Progenitor cell of endocrine pancreas (in vitro differentiated cells): ENCODE measurements at regions not wholly inside any gene's neighbourhood (a gene's known extent, or its start where the extent isn't known, plus 50 kb on each side); places are given as distances from the start of the nearest gene placed in this dataset.

Source experiments
- DNase-seq: peaks from one replicate; pipeline ENCODE4 v3.0.0; 2021; ENCODE audit warnings: low spot score; ENCODE audit not compliant: unreplicated experiment
- H3K27ac Mint-ChIP-seq: 2 replicates; pipeline ENCODE4 v1.8.0; 2021; ENCODE audit warnings: mild to moderate bottlenecking, moderate library complexity, mixed read lengths
- H3K27me3 Mint-ChIP-seq: 2 replicates; pipeline ENCODE4 v1.8.0; 2021; ENCODE audit warnings: mixed read lengths
- H3K36me3 Mint-ChIP-seq: 2 replicates; pipeline ENCODE4 v1.8.0; 2022; ENCODE audit warnings: mixed read lengths; ENCODE audit not compliant: insufficient read depth
- H3K4me1 Mint-ChIP-seq: 2 replicates; pipeline ENCODE4 v1.8.0; 2021; ENCODE audit warnings: low read depth, mixed read lengths
- H3K4me3 Mint-ChIP-seq: 2 replicates; pipeline ENCODE4 v1.8.0; 2021; ENCODE audit warnings: low read depth, mild to moderate bottlenecking, moderate library complexity, mixed read lengths
- H3K9me3 Mint-ChIP-seq: 2 replicates; pipeline ENCODE4 v1.8.0; 2021; ENCODE audit warnings: low read depth, mixed read lengths
- CTCF ChIP-seq: fragments of 200-600 bp; sonication (generic); IDR thresholded peaks from one replicate; pipeline ENCODE4 v1.5.0; 2021; ENCODE audit warnings: antibody characterized with exemption, mild to moderate bottlenecking; ENCODE audit not compliant: unreplicated experiment

DNA sequence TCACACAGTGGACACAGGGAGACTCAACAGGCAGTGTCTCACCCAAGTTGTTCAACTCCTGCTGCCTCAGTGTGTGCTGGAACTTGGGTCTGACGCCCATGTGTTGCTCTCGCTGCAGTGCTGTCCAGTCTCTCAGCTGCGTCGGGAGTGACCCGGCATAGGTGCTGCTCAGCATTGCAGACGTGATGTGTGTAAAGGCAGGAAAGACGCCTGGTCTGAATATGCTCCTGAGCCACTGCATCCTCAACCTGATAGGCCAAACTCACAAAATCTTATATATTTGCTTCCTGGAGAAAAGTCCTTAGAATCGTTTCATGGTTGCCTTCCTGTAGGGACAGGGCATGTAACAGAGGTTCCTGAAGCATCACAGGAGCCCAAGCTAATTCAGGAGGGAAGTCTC lies 152.9 kb downstream of the INSIG2 start:
- peaks cover 18% of the 10 kb centered on the region for H3K27me3 Mint-ChIP-seq
- H3K9me3 Mint-ChIP-seq: no peaks in the 10 kb centered on the region
- H3K36me3 Mint-ChIP-seq: no peaks in the 10 kb centered on the region
- H3K4me3 Mint-ChIP-seq: no peak overlapping the region
- no peak for DNase-seq
- no peaks in the 10 kb centered on the region for H3K4me1 Mint-ChIP-seq
- no peak for TF ChIP-seq CTCF
- no peak overlapping the region for H3K27ac Mint-ChIP-seq

DNA sequence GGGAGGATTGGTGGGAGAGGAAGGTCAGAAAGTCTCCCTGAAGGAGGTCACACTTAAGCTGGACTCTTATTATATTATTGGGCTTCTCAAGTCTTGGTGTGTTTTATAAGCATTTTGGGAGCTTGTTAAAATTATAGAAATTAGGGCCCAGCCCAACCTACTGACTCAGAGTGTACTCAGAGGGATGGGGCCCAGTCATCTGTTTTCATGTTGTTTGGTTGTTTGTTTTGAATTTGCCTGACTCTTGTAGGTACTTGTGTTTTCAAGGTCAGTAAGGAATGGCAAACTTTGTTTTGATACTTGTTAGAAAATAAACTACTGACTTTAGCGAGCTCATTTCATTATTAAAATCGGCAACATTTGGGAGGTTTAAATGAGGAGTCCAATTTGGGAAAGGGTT lies 152.0 kb downstream of the INSIG2 start:
- no peak overlapping the region for H3K27ac Mint-ChIP-seq
- TF ChIP-seq CTCF: no peak
- H3K4me1 Mint-ChIP-seq: no peaks in the 10 kb centered on the region
- no peaks in the 10 kb centered on the region for H3K36me3 Mint-ChIP-seq
- peaks cover 20% of the 10 kb centered on the region for H3K27me3 Mint-ChIP-seq
- no peak for DNase-seq
- no peaks in the 10 kb centered on the region for H3K9me3 Mint-ChIP-seq
- H3K4me3 Mint-ChIP-seq: no peak overlapping the region

DNA sequence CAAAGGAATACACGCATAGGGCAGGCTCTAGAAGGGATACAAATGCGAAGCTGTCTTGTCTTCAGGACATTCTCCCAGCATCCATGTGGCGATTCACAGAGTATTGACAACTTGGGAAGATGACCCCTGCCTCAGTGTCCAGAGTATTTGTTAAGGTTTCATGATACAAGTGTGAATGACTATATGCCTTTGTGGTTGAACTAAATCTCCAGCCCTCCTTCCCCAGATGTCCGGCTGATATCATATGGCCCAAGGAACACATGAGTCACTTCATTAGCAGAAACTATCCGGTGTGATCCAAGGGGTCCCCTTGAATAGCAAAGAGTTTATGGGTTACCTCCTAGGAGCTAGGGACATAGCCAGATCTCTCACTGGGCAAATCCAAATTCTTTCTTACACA lies 151.0 kb downstream of the INSIG2 start:
- no peaks in the 10 kb centered on the region for H3K36me3 Mint-ChIP-seq
- no peak overlapping the region for H3K27ac Mint-ChIP-seq
- H3K9me3 Mint-ChIP-seq: no peaks in the 10 kb centered on the region
- H3K27me3 Mint-ChIP-seq: peaks cover 23% of the 10 kb centered on the region
- no peak overlapping the region for H3K4me3 Mint-ChIP-seq
- TF ChIP-seq CTCF: no peak
- no peaks in the 10 kb centered on the region for H3K4me1 Mint-ChIP-seq
- no peak for DNase-seq

DNA sequence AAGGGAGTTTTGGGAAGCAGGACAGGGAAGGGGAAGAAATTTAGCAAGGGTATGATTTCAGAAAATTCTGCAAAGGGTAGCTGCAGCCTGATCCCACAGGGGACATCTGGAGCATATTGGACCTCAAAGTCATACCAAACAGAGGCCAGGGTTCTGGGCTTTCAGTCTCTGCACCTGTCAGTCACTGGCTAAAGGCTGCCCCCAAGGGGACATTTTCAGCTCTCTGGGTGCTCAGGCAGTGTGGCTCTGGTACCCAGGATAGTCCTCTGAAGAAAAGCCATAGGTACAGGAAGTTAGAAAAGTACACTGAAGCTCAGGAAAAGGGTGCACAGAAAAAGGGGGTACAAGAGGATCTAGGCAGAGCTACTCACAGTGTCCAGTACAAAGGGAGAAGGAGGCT lies 149.2 kb downstream of the INSIG2 start:
- Mint-ChIP-seq H3K4me3 (no peak overlapping the region), H3K4me1 (no peaks in the 10 kb centered on the region), H3K27ac (no peak overlapping the region), H3K9me3 (no peaks in the 10 kb centered on the region), H3K27me3 (peaks cover 22% of the 10 kb centered on the region), H3K36me3 (no peaks in the 10 kb centered on the region)
- DNase-seq: no peak
- no peak for TF ChIP-seq CTCF

DNA sequence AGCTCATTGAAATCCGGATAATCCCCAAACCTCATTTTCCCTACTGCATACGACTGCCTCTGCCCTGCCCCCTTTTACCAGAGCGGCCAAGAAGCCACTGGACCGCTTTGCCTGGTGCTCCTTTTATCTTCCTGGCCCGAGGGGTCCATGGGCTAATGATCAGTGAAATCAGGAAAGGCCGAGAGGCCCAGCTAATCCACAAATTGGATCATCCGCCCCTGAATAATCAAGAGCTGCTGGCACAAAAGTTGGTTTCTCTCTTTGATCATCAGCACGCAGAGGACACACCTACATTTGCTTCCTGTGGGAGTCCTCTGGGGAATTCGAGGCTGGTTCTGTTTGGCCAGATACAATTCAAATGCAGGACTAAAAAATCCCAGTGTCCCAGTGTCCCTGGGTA lies 144.5 kb downstream of the INSIG2 start:
- Mint-ChIP-seq H3K4me3 (no peak overlapping the region), H3K27ac (no peak overlapping the region), H3K36me3 (no peaks in the 10 kb centered on the region), H3K4me1 (no peaks in the 10 kb centered on the region), H3K9me3 (no peaks in the 10 kb centered on the region), H3K27me3 (peaks cover 29% of the 10 kb centered on the region)
- no peak for TF ChIP-seq CTCF
- no peak for DNase-seq
